NCI-H2029 (cell line): ENCODE measurements at regions not wholly inside any gene's neighbourhood (a gene's known extent, or its start where the extent isn't known, plus 50 kb on each side); places are given as distances from the start of the nearest gene placed in this dataset.
"Not testable (repeated sequence)": the region's sequence is repeated elsewhere in the genome, so short reads cannot be mapped to it uniquely, and the experiment has no call there.

Source experiments
- DNase-seq: peaks from one replicate; lab custom pipeline; 2025; lab: John Stamatoyannopoulos, UW

DNA sequence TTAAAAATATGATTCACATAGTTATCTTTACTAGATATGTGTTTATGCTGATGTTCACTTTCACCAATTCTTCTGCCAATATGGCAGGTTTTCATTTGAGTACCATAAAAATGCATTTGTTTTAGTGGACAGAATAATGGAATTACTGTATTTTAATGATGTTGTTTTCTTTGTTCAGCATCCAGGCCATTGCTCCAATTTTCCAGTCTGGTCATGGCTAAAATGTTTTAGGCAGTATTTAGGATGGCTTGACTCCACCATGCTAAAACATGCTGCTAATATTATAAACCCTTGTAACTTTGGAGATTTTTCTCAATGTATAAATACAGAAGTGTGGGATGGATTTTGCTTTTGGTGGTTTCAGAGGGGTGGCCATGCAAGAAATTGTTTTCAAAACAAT lies 273.0 kb upstream of the RPS23 start:
- DNase-seq = no peak

DNA sequence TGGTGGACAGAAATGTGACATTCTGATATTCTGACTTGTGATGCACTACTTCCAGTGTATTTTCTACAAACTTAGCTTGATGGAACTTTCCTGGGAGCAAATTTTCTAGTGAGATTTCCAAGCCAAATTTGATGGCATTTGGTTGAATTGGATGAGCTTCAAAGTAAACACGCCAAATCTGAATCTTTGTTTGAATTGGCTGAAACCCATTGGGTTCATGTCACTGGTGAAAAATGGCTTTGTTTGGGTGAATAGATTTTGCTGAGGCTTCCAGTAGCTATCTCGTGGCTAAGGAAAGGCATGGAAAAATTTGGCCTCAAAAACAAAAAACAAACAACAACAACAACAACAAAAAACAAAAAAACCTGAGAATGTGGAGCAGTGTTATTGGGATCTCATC lies 271.1 kb upstream of the RPS23 start:
- peak; percentile 3 for DNase-seq

DNA sequence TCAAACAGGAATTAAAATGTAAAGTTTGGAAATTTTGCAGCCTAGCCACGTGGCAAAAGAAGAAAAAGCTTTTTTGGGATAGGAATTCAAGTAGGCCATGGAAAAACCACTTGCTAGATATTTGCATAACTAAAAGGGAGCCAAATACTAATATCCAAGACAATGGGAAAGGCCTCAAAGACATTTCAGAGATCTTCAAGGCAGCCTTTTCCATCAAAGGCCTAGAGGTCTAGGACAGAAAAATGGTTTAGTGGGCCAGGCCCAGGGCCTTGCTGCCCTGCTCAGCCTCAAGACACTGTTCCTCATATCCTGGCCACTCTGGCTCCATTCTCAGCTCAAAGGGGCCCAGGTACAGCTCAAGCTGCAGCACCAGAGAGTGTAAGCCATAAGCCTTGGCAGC lies 265.9 kb upstream of the RPS23 start:
- no peak for DNase-seq

GRCh38 chr5:82540301-82540700 lies 262.1 kb upstream of the RPS23 start:
- DNase-seq = no peak

DNA sequence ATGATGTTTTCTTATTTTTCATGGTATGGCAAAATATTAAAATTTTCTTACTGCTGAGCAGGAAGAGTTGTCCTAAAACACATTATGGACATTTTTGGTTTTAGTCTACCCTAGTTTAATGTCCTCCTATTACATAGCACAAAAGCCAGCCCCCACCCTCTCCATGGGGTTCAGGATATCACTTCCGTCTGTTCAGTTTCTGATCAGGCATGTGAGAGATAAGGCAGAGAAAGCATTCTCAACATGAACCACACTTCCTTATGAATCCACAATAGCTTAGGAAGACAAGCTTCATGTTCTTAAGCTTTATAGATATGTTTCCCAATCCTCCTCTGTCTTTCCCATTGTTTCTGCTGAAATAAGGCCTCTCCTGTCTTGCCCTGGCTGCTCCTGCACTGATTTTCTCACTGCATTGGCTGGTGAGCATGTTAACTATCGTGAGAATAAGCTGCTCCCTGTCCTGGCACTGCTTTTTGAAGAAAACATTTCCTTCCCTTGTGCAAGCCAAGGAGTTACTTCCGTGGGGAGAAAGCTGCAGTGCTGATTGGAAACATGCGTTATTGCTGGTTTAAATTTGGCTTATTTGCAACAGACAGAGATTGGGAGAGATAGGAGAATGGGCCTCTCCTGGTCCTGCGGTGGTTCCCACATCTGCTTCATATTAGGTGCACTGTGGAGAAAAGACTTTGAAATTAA lies 260.3 kb upstream of the RPS23 start:
- no peak for DNase-seq

- no peak for DNase-seq
These were observed 259.6 kb upstream of the RPS23 start for GRCh38 chr5:82537687-82538306.

DNA sequence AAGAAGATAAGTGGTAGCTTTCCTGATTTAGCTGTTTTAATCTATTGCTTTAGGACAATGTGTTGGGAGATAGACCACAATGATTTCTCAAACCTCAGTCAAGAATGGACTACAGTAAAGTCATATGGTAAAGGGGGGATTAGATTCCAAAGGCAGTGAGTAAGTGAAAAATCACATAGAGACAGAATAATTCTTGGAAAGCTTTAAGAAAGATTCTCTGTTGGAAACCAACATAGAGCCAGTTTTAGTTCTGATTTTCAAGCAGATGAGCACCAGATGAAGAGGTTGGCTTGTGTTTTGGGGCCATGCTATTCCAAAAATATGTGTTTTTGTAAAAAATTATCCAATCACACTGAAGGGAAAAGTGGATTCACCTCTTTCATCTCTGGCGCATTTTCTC lies 256.8 kb upstream of the RPS23 start:
- no peak for DNase-seq

- not testable (repeated sequence) for DNase-seq
These were observed 253.9 kb upstream of the RPS23 start for GRCh38 chr5:82532075-82532474.

GRCh38 chr5:82526540-82526939 lies 248.4 kb upstream of the RPS23 start:
- DNase-seq = no peak

GRCh38 chr5:82525626-82526025 lies 247.5 kb upstream of the RPS23 start:
- DNase-seq = no peak

GRCh38 chr5:82523633-82524032 lies 245.5 kb upstream of the RPS23 start:
- DNase-seq = no peak

DNA sequence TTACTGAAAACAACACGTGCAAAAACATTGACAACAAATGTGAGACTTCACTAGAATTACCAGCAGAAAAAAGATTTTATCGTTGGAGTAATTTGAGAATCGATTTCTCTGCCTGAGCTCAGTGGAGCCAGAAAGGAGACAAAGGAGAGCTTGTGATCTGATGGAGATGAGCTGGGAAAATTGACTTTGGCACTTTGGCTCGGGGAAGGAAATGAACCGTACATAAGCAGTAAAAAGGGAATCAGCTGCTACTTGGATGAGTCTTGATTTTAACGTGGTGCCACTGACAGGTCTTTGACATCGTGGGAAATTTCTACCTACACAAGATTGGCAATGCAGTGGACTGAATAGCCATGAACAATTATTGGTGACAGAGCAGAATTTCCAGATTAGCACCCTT lies 244.7 kb upstream of the RPS23 start:
- DNase-seq = no peak

- no peak for DNase-seq
These were observed 243.4 kb upstream of the RPS23 start for GRCh38 chr5:82521431-82522051.

DNA sequence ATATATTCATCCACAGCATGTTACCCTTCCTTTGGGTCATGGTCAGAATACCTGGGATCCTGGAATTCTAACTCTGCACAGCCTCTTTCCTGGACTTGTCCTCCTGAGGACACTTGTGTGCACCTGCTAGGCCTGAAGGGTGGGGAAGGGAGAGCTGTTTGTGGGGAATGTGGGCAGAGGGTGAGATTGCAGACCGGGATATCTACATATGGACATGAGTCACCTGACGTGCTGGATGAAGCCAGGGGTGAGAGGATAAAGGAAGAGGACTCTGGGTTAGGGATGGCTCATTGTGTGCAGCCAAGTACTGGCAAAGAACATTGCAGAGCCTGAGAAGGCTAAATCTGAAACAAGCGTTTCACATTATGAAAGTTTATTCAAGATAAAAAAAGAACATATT lies 241.4 kb upstream of the RPS23 start:
- DNase-seq = no peak

DNA sequence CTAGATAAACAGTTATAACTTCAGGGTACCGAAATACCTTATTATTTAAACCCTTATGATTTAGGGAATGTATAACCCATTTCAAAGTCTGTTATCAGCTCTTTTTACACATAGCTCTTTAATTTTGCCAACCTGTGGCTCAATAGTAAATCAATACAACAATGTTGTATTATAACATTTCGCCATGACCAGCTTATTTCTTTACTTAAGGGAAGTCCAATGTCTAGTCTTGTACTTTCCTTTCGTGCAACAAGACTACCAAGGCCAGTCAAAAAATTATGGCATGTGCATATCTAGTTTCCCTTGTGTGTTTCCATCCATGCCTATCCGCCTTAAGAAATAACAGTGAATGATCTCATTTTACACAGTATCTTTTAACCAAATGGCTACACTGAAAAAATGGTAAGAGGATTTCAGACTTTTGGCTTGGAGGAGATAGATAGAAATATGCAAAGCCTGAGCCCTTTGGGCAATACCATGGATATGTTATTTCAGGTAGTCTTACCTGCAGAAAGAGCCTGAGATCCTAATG lies 239.5 kb upstream of the RPS23 start:
- DNase-seq = no peak

- no peak for DNase-seq
These were observed 235.6 kb upstream of the RPS23 start for GRCh38 chr5:82513738-82514137.

DNA sequence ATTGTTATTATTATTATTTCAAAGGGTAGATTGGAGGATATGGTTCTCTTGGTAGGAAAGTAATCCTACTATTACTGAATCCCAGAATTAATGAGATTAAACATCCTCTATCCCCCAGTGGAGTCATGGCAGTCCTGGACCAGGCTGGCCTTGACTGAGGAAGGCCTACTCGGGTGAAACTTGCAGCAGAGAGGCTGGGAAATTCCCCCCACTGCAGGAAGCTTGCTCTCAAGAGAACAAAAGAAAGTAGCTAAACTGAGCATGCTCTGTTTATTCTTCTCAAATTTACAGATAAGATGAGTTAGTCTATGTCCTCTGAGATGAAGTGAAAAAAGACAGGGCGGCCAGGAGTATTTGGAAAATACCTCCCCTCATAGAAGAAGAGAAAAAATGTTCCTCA lies 233.9 kb upstream of the RPS23 start:
- DNase-seq = no peak

GRCh38 chr5:82511134-82511533 lies 233.0 kb upstream of the RPS23 start:
- no peak for DNase-seq

GRCh38 chr5:82509762-82510161 lies 231.6 kb upstream of the RPS23 start:
- no peak for DNase-seq

GRCh38 chr5:82506390-82506789 lies 228.2 kb upstream of the RPS23 start:
- DNase-seq = not testable (repeated sequence)

DNA sequence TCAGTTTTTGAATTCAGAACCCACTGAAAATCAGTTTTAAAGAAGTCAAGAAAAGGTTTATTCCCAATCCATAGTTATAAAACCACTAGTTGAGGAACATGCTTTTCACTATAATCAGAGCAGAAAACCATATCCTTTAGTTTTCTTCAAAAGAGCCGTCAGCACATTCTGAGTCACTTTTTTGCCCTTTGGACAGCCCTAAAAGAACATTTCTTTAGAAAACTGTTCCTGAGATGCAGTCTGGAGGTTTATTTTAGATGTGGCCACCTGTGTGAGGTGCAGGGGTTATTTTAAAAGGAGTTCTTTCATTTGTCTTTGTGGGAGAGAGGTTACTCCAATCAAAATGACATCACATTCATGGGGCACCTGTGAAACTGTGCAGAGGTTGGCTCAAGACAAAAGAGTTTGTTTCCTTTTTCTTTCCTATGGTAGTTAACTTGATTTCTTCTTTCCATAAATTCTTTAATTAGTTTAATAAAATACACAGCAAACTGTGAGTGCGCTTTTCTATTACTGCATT lies 221.6 kb upstream of the RPS23 start:
- DNase-seq = no peak

DNA sequence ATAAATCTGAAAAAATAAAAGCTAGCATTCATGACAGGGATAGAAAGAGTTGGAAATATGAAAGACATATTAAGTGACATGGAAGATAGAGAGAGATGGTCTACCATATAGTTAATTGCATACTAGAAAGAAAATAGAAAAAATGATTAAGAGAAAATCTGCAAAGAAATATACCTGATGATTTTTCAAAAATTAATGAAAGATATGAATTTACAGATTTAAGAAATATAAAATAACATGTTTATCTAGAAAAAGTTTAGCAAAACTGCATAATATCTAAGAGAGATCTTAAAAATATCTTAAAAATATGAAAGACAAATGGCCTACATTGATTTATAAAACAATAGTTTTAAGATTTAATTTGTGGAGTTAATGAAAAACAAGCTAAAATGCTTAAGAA lies 219.1 kb upstream of the RPS23 start:
- DNase-seq = no peak

GRCh38 chr5:82494942-82495341 lies 216.8 kb upstream of the RPS23 start:
- no peak for DNase-seq
